AG09319 (cell line): ENCODE measurements at regions not wholly inside any gene's neighbourhood (a gene's known extent, or its start where the extent isn't known, plus 50 kb on each side); places are given as distances from the start of the nearest gene placed in this dataset.

Experiments
- DNase-seq: peaks from one replicate; pipeline ENCODE4 v3.0.0-alpha.2; 2010; ENCODE audit warnings: low read depth; ENCODE audit errors: extremely low read depth
- TF ChIP-seq, protein P1 (sequence below): IDR thresholded peaks from 2 replicates; pipeline ENCODE4 v1.5.1; 2011; ENCODE audit warnings: low read depth, mild to moderate bottlenecking, inconsistent platforms, low read length, moderate library complexity

GRCh38 chr12:110995615-110996014, 75.2 kb upstream of the MYL2 start:
- DNase-seq: no peak
- TF ChIP-seq, protein P1, sequence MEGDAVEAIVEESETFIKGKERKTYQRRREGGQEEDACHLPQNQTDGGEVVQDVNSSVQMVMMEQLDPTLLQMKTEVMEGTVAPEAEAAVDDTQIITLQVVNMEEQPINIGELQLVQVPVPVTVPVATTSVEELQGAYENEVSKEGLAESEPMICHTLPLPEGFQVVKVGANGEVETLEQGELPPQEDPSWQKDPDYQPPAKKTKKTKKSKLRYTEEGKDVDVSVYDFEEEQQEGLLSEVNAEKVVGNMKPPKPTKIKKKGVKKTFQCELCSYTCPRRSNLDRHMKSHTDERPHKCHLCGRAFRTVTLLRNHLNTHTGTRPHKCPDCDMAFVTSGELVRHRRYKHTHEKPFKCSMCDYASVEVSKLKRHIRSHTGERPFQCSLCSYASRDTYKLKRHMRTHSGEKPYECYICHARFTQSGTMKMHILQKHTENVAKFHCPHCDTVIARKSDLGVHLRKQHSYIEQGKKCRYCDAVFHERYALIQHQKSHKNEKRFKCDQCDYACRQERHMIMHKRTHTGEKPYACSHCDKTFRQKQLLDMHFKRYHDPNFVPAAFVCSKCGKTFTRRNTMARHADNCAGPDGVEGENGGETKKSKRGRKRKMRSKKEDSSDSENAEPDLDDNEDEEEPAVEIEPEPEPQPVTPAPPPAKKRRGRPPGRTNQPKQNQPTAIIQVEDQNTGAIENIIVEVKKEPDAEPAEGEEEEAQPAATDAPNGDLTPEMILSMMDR: no peak

- DNase-seq: no peak
- TF ChIP-seq, protein P1: no peak
Observed at GRCh38 chr12:110995016-110995415, 74.6 kb upstream of the MYL2 start.

GRCh38 chr12:110993434-110993833, 73.1 kb upstream of the MYL2 start:
- TF ChIP-seq, protein P1: no peak
- no peak for DNase-seq

DNA sequence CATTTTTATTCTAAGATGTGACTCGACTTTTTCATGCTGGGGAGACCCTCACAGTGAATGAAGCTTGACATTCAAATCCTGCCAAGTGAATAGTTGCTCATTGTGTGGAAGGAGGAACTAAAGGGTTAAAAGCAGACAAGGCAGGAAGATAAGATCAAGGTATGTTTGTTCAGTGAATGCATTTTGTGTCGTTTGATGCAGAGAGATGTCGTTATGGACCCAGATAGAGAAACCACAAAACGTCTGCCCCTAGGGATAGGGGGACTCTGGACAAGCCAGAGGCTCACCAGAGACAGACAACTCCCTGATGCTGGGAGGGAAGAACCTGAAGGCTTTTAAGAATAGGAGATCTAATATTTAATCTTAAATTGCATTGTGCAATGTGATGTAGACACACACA, 72.5 kb upstream of the MYL2 start:
- no peak for DNase-seq
- TF ChIP-seq, protein P1: no peak

GRCh38 chr12:110983811-110984210, 63.4 kb upstream of the MYL2 start:
- no peak for DNase-seq
- TF ChIP-seq, protein P1: no peak

- DNase-seq: no peak
- TF ChIP-seq, protein P1: no peak
Observed at GRCh38 chr12:110972866-110973265, 52.5 kb upstream of the MYL2 start.

- no peak for DNase-seq
- TF ChIP-seq, protein P1: no peak
Observed at GRCh38 chr12:110971936-110972335, 51.6 kb upstream of the MYL2 start.
